HEK293 (cell line): ENCODE measurements at regions not wholly inside any gene's neighbourhood (a gene's known extent, or its start where the extent isn't known, plus 50 kb on each side); places are given as distances from the start of the nearest gene placed in this dataset.

Source experiments
- CTCF ChIP-seq: fragments of 450-650 bp; formaldehyde crosslinking; IDR thresholded peaks from 2 replicates; pipeline ENCODE4 v1.5.1; 2016; ENCODE audit warnings: missing biosample characterization, missing genetic modification characterization
- TCF7L2 ChIP-seq: IDR thresholded peaks from 2 replicates; pipeline ENCODE4 v1.6.1; 2011; ENCODE audit warnings: low read depth, mild to moderate bottlenecking, inconsistent platforms, low read length, moderate library complexity, borderline replicate concordance
- ZBTB21 ChIP-seq: fragments of 450-650 bp; formaldehyde crosslinking; IDR thresholded peaks from 2 replicates; pipeline ENCODE4 v1.5.1; 2017; ENCODE audit warnings: missing biosample characterization, missing genetic modification characterization
- ZNF248 ChIP-seq: fragments of 450-650 bp; formaldehyde crosslinking; IDR thresholded peaks from 2 replicates; pipeline ENCODE4 v1.5.1; 2017; ENCODE audit warnings: missing biosample characterization, missing genetic modification characterization
- ZNF514 ChIP-seq: fragments of 450-650 bp; formaldehyde crosslinking; IDR thresholded peaks from 2 replicates; pipeline ENCODE4 v1.5.1; 2016; ENCODE audit warnings: missing biosample characterization, missing genetic modification characterization
- ZNF610 ChIP-seq: fragments of 450-650 bp; formaldehyde crosslinking; IDR thresholded peaks from 2 replicates; pipeline ENCODE4 v1.5.1; 2016; ENCODE audit warnings: missing biosample characterization, missing genetic modification characterization, borderline replicate concordance
- ZNF701 ChIP-seq: fragments of 450-650 bp; formaldehyde crosslinking; IDR thresholded peaks from 2 replicates; pipeline ENCODE4 v1.5.1; 2016; ENCODE audit warnings: missing biosample characterization, missing genetic modification characterization
- TF ChIP-seq, protein P1 (sequence below): fragments of 450-650 bp; formaldehyde crosslinking; IDR thresholded peaks from 2 replicates; pipeline ENCODE4 v1.5.1; 2016; ENCODE audit warnings: missing biosample characterization, missing genetic modification characterization
- TF ChIP-seq, protein P2 (sequence below): fragments of 450-650 bp; formaldehyde crosslinking; IDR thresholded peaks from 2 replicates; pipeline ENCODE4 v1.5.1; 2017; ENCODE audit warnings: missing biosample characterization, missing genetic modification characterization

GRCh38 chr18:24850532-24850931 lies 390.1 kb downstream of the HRH4 start:
- TF ChIP-seq CTCF (tag by site-specific recombination) (no peak), ZNF701 (no peak), ZNF248 (no peak), ZBTB21 (tag by site-specific recombination) (no peak), ZNF514 (tag by site-specific recombination) (no peak), ZNF610 (tag by site-specific recombination) (no peak), TCF7L2 (no peak)
- TF ChIP-seq, protein P1, sequence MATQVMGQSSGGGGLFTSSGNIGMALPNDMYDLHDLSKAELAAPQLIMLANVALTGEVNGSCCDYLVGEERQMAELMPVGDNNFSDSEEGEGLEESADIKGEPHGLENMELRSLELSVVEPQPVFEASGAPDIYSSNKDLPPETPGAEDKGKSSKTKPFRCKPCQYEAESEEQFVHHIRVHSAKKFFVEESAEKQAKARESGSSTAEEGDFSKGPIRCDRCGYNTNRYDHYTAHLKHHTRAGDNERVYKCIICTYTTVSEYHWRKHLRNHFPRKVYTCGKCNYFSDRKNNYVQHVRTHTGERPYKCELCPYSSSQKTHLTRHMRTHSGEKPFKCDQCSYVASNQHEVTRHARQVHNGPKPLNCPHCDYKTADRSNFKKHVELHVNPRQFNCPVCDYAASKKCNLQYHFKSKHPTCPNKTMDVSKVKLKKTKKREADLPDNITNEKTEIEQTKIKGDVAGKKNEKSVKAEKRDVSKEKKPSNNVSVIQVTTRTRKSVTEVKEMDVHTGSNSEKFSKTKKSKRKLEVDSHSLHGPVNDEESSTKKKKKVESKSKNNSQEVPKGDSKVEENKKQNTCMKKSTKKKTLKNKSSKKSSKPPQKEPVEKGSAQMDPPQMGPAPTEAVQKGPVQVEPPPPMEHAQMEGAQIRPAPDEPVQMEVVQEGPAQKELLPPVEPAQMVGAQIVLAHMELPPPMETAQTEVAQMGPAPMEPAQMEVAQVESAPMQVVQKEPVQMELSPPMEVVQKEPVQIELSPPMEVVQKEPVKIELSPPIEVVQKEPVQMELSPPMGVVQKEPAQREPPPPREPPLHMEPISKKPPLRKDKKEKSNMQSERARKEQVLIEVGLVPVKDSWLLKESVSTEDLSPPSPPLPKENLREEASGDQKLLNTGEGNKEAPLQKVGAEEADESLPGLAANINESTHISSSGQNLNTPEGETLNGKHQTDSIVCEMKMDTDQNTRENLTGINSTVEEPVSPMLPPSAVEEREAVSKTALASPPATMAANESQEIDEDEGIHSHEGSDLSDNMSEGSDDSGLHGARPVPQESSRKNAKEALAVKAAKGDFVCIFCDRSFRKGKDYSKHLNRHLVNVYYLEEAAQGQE, result no peak
- TF ChIP-seq, protein P2, sequence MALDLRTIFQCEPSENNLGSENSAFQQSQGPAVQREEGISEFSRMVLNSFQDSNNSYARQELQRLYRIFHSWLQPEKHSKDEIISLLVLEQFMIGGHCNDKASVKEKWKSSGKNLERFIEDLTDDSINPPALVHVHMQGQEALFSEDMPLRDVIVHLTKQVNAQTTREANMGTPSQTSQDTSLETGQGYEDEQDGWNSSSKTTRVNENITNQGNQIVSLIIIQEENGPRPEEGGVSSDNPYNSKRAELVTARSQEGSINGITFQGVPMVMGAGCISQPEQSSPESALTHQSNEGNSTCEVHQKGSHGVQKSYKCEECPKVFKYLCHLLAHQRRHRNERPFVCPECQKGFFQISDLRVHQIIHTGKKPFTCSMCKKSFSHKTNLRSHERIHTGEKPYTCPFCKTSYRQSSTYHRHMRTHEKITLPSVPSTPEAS (tag by site-specific recombination), result no peak
